ENCODE measurements at regions not wholly inside any gene's neighbourhood (a gene's known extent, or its start where the extent isn't known, plus 50 kb on each side); places are given as distances from the start of the nearest gene placed in this dataset.

DNA sequence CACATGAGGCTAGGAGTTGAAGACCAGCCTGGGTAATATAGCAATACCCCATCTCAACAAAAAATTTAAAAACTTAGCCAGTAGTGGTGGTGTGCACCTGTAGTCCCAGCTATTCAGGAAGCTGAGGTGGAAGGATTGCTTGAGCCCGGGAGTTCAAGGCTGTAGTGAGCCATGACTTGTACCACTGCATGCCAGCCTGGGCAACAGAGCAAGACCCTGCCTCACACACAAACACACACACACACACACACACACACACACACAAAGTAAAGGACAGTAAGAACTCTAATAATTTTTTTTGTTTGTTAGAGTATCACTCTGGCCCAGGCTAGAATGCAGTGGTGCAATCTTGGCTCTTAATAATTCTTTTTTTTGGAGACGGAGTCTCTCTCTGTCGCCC lies 138.0 kb upstream of the SOD1 start:
- TF ChIP-seq, protein P1, sequence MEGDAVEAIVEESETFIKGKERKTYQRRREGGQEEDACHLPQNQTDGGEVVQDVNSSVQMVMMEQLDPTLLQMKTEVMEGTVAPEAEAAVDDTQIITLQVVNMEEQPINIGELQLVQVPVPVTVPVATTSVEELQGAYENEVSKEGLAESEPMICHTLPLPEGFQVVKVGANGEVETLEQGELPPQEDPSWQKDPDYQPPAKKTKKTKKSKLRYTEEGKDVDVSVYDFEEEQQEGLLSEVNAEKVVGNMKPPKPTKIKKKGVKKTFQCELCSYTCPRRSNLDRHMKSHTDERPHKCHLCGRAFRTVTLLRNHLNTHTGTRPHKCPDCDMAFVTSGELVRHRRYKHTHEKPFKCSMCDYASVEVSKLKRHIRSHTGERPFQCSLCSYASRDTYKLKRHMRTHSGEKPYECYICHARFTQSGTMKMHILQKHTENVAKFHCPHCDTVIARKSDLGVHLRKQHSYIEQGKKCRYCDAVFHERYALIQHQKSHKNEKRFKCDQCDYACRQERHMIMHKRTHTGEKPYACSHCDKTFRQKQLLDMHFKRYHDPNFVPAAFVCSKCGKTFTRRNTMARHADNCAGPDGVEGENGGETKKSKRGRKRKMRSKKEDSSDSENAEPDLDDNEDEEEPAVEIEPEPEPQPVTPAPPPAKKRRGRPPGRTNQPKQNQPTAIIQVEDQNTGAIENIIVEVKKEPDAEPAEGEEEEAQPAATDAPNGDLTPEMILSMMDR (IDR thresholded peaks at IDR 0.05; ENCODE audit: control extremely low read depth, extremely low read depth), result no peak
- ATAC-seq (ENCODE audit: insufficient read depth, low FRiP score) (no peak), DNase-seq (no peak)
- Histone ChIP-seq H3K4me1 (ENCODE audit: control insufficient read depth in 5 of 5, insufficient read depth in 5 of 5, low read length in 5 of 5) (peaks cover 0 to 11% (median 3%) of the 10 kb centered on the region in 5 donors), H3K9ac (ENCODE audit: insufficient read depth in 1 of 2, low read length in 2 of 2) (no peak overlapping the region), H3K9me3 (ENCODE audit: control insufficient read depth in 4 of 4, insufficient read depth in 3 of 4, low read length in 3 of 4) (no peaks in the 10 kb centered on the region), H3K36me3 (ENCODE audit: control insufficient read depth in 4 of 4, insufficient read depth in 4 of 4, low read length in 4 of 4) (no peaks in the 10 kb centered on the region), H3K27me3 (ENCODE audit: control insufficient read depth in 3 of 3, insufficient read depth in 3 of 3, low read length in 2 of 3) (no peaks in the 10 kb centered on the region), H3K27ac (ENCODE audit: low read depth in 1 of 2, low read length in 1 of 2) (no peak overlapping the region), H3K4me3 (no peak overlapping the region)
- WGBS, 2 donors, result 85 to 93% methylated on average over 3 of the region's 3 CpGs

DNA sequence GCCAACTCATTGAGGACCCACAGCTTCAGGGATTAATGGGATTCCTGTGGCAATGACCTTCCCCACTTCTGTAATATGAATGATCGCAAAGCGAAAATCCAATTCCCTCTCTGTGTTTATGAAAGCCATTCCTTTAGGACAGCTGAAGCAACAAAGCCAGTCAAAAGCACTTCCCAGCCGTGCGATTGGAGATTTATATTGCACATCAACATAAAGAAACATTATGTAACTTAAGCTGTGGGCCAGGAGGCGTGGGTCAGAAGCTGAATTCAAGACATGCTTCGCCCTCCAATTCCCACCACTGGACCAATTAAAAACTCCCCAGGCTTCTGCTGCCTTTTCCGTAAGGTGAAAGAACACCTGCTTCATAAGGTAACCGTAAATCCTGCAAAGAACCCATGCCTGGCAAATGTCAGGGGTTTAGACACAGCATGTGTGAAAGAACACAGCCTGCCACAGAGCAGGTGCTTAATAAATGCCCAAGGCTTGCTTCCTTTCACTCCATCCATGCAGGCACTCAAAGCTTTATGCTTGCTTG lies 138.9 kb upstream of the SOD1 start:
- Histone ChIP-seq H3K36me3 (ENCODE audit: control insufficient read depth in 4 of 4, insufficient read depth in 4 of 4, low read length in 4 of 4) (no peaks in the 10 kb centered on the region), H3K27me3 (ENCODE audit: control insufficient read depth in 3 of 3, insufficient read depth in 3 of 3, low read length in 2 of 3) (no peaks in the 10 kb centered on the region), H3K27ac (ENCODE audit: low read depth in 1 of 2, low read length in 1 of 2) (no peak overlapping the region), H3K9ac (ENCODE audit: insufficient read depth in 1 of 2, low read length in 2 of 2) (peak overlapping the region in 1 of 2 donors; percentile 65), H3K4me3 (no peak overlapping the region), H3K9me3 (ENCODE audit: control insufficient read depth in 4 of 4, insufficient read depth in 3 of 4, low read length in 3 of 4) (no peaks in the 10 kb centered on the region), H3K4me1 (ENCODE audit: control insufficient read depth in 5 of 5, insufficient read depth in 5 of 5, low read length in 5 of 5) (peaks cover 0 to 11% (median 3%) of the 10 kb centered on the region in 5 donors)
- ATAC-seq (ENCODE audit: insufficient read depth, low FRiP score), result no peak
- TF ChIP-seq, protein P1 (IDR thresholded peaks at IDR 0.05; ENCODE audit: control extremely low read depth, extremely low read depth), result no peak
- peak; percentile 39 to 74 (median 56) for DNase-seq
- WGBS, 2 donors, result 86 to 87% methylated on average over 8 of the region's 8 CpGs

GRCh38 chr21:31518580-31518979 lies 140.9 kb upstream of the SOD1 start:
- Histone ChIP-seq H3K27me3 (ENCODE audit: control insufficient read depth in 3 of 3, insufficient read depth in 3 of 3, low read length in 2 of 3) (no peaks in the 10 kb centered on the region), H3K4me3 (no peak overlapping the region), H3K36me3 (ENCODE audit: control insufficient read depth in 4 of 4, insufficient read depth in 4 of 4, low read length in 4 of 4) (no peaks in the 10 kb centered on the region), H3K9me3 (ENCODE audit: control insufficient read depth in 4 of 4, insufficient read depth in 3 of 4, low read length in 3 of 4) (no peaks in the 10 kb centered on the region), H3K27ac (ENCODE audit: low read depth in 1 of 2, low read length in 1 of 2) (no peak overlapping the region), H3K9ac (ENCODE audit: insufficient read depth in 1 of 2, low read length in 2 of 2) (no peak overlapping the region), H3K4me1 (ENCODE audit: control insufficient read depth in 5 of 5, insufficient read depth in 5 of 5, low read length in 5 of 5) (peaks cover 0 to 17% (median 3%) of the 10 kb centered on the region in 5 donors)
- 97 to 98% methylated on average over 4 of the region's 4 CpGs for WGBS, 2 donors
- TF ChIP-seq, protein P1 (IDR thresholded peaks at IDR 0.05; ENCODE audit: control extremely low read depth, extremely low read depth), result no peak
- ATAC-seq (ENCODE audit: insufficient read depth, low FRiP score) (no peak), DNase-seq (no peak)

Measured in lung (tissue), 11 donors.